OCI-LY1 (cell line): ENCODE measurements at regions not wholly inside any gene's neighbourhood (a gene's known extent, or its start where the extent isn't known, plus 50 kb on each side); places are given as distances from the start of the nearest gene placed in this dataset.

Experiments used
- H2AFZ ChIP-seq: fragments of 200-600 bp; sonication (generic), shearing (Covaris generic); 2 replicates; pipeline ENCODE4 v1.6.0; 2014; ENCODE audit warnings: antibody characterized with exemption, mild to moderate bottlenecking, low read length
- H3F3A ChIP-seq: fragments of 200-600 bp; sonication (generic), shearing (Covaris generic); 2 replicates; pipeline ENCODE4 v1.6.0; 2014; ENCODE audit warnings: mild to moderate bottlenecking, antibody characterized with exemption, low read length, moderate library complexity; ENCODE audit not compliant: insufficient read depth
- H3K27ac ChIP-seq: fragments of 200-600 bp; sonication (generic); 2 replicates; pipeline ENCODE4 v1.5.1; 2014; ENCODE audit warnings: low read length, mixed run types, mild to moderate bottlenecking, low read depth; ENCODE audit not compliant: poor library complexity, severe bottlenecking
- H3K27me3 ChIP-seq: fragments of 200-600 bp; sonication (generic); 2 replicates; pipeline ENCODE4 v1.6.0; 2014; ENCODE audit warnings: antibody characterized with exemption, mild to moderate bottlenecking, low read length, moderate library complexity; ENCODE audit not compliant: insufficient read depth
- H3K36me3 ChIP-seq: fragments of 200-600 bp; sonication (generic); 2 replicates; pipeline ENCODE4 v1.6.1; 2014; ENCODE audit warnings: mild to moderate bottlenecking, antibody characterized with exemption, low read length, moderate library complexity, mixed read lengths; ENCODE audit not compliant: insufficient read depth
- H3K4me1 ChIP-seq: fragments of 200-600 bp; sonication (generic); 2 replicates; pipeline ENCODE4 v1.5.1; 2014; ENCODE audit warnings: mild to moderate bottlenecking, low read length, moderate library complexity; ENCODE audit not compliant: insufficient read depth, severe bottlenecking
- H3K4me2 ChIP-seq: fragments of 200-600 bp; sonication (generic), shearing (Covaris generic); 2 replicates; pipeline ENCODE4 v1.6.1; 2014; ENCODE audit warnings: low read length
- H3K4me3 ChIP-seq: fragments of 200-600 bp; sonication (generic); 2 replicates; pipeline ENCODE4 v1.5.1; 2014; ENCODE audit warnings: low read length, low read depth, mild to moderate bottlenecking, mixed read lengths; ENCODE audit not compliant: poor library complexity, severe bottlenecking
- H3K79me2 ChIP-seq: fragments of 200-600 bp; shearing (Covaris generic); 2 replicates; pipeline ENCODE4 v1.6.1; 2016; ENCODE audit warnings: mixed run types, low read length, mixed read lengths; ENCODE audit not compliant: insufficient read depth
- H3K9ac ChIP-seq: fragments of 200-600 bp; sonication (generic), shearing (Covaris generic); 2 replicates; pipeline ENCODE4 v1.6.1; 2014; ENCODE audit warnings: mild to moderate bottlenecking, low read length, mixed read lengths
- H3K9me2 ChIP-seq: fragments of 200-600 bp; sonication (generic), shearing (Covaris generic); 2 replicates; pipeline ENCODE4 v1.6.1; 2014; ENCODE audit warnings: low read depth, mild to moderate bottlenecking, low read length, mixed read lengths
- H3K9me3 ChIP-seq: fragments of 200-600 bp; shearing (Covaris generic); 2 replicates; pipeline ENCODE4 v1.6.1; 2014; ENCODE audit warnings: low read length, mixed read lengths
- H4K20me1 ChIP-seq: fragments of 200-600 bp; sonication (generic), shearing (Covaris generic); 2 replicates; pipeline ENCODE4 v1.6.0; 2016; ENCODE audit warnings: mild to moderate bottlenecking, low read length; ENCODE audit not compliant: insufficient read depth
- CTCF ChIP-seq: fragments of 200-600 bp; sonication (generic), shearing (Covaris generic); IDR thresholded peaks from 2 replicates; pipeline ENCODE4 v1.5.1; 2017; ENCODE audit warnings: mild to moderate bottlenecking, antibody characterized with exemption, low read length, moderate library complexity, mixed read lengths
- EZH2 ChIP-seq: fragments of 200-600 bp; sonication (generic), shearing (Covaris generic); IDR thresholded peaks from 2 replicates; pipeline ENCODE4 v1.8.0; 2017; ENCODE audit warnings: borderline replicate concordance, mixed run types, mild to moderate bottlenecking, antibody characterized with exemption, low read length, moderate library complexity, mixed read lengths

- Histone ChIP-seq H3K9me3 (no peaks in the 10 kb centered on the region), H4K20me1 (no peaks in the 10 kb centered on the region), H3K4me2 (no peak overlapping the region), H3K27ac (no peak overlapping the region), H3K4me3 (no peak overlapping the region), H3K36me3 (no peaks in the 10 kb centered on the region), H3F3A (no peaks in the 10 kb centered on the region), H2AFZ (no peak overlapping the region), H3K4me1 (no peaks in the 10 kb centered on the region), H3K9me2 (no peaks in the 10 kb centered on the region), H3K27me3 (no peaks in the 10 kb centered on the region), H3K79me2 (no peaks in the 10 kb centered on the region), H3K9ac (no peak overlapping the region)
- TF ChIP-seq CTCF (no peak), EZH2 (no peak)
These were observed 541.8 kb upstream of the CHORDC1 start for GRCh38 chr11:90764691-90765090.

- H3K4me3 ChIP-seq = no peak overlapping the region
- H3K79me2 ChIP-seq = no peaks in the 10 kb centered on the region
- no peak overlapping the region for H3K4me2 ChIP-seq
- no peaks in the 10 kb centered on the region for H3K36me3 ChIP-seq
- no peaks in the 10 kb centered on the region for H3K4me1 ChIP-seq
- no peaks in the 10 kb centered on the region for H3K9me2 ChIP-seq
- no peak overlapping the region for H2AFZ ChIP-seq
- H4K20me1 ChIP-seq = no peaks in the 10 kb centered on the region
- H3K27ac ChIP-seq = no peak overlapping the region
- no peaks in the 10 kb centered on the region for H3F3A ChIP-seq
- no peaks in the 10 kb centered on the region for H3K9me3 ChIP-seq
- no peak overlapping the region for H3K9ac ChIP-seq
- no peaks in the 10 kb centered on the region for H3K27me3 ChIP-seq
- TF ChIP-seq EZH2 = no peak
- TF ChIP-seq CTCF = no peak
These were observed 535.1 kb upstream of the CHORDC1 start for GRCh38 chr11:90757849-90758494.

DNA sequence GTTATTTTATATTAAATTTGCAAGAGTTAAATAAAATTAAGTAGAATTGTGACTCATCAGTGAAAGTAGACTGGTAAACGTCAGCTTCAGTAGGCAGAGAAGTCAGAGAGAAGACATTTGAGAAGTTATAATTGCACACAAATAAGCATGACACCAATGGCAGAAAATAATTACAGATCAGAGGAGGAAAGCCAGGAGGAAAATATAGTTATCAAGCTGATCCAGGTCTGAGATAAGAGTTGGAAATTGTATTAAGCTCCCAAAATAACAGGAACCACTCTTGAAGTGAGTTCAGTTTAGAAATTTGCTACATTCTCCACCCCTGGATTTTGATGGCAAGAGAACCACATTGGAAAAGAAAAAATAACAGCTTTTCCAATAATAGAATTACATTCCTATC lies 533.8 kb upstream of the CHORDC1 start:
- no peak overlapping the region for H2AFZ ChIP-seq
- H4K20me1 ChIP-seq = no peaks in the 10 kb centered on the region
- H3K27ac ChIP-seq = no peak overlapping the region
- H3F3A ChIP-seq = no peaks in the 10 kb centered on the region
- H3K9ac ChIP-seq = no peak overlapping the region
- no peak overlapping the region for H3K4me3 ChIP-seq
- no peaks in the 10 kb centered on the region for H3K9me2 ChIP-seq
- H3K4me2 ChIP-seq = no peak overlapping the region
- H3K9me3 ChIP-seq = no peaks in the 10 kb centered on the region
- H3K36me3 ChIP-seq = no peaks in the 10 kb centered on the region
- H3K79me2 ChIP-seq = no peaks in the 10 kb centered on the region
- TF ChIP-seq CTCF (no peak), EZH2 (no peak)
- H3K27me3 ChIP-seq = no peaks in the 10 kb centered on the region
- H3K4me1 ChIP-seq = no peaks in the 10 kb centered on the region
